HCT116 (cell line): ENCODE measurements at regions not wholly inside any gene's neighbourhood (a gene's known extent, or its start where the extent isn't known, plus 50 kb on each side); places are given as distances from the start of the nearest gene placed in this dataset.

Experiments
- CTCF ChIP-seq, 3 experiments: fragments of 200-600 bp in 1 of 3; sonication (generic) in 1 of 3; IDR thresholded peaks in 2 of 3; conservative IDR thresholded peaks in 1 of 3; 2 replicates each; pipeline ENCODE4 v1.5.1; 2012 to 2017; ENCODE audit warnings: low read depth in 2 of 3, low read length in 2 of 3, antibody characterized with exemption in 1 of 3, borderline replicate concordance in 1 of 3, control low read depth in 1 of 3, mild to moderate bottlenecking in 1 of 3, mixed read lengths in 1 of 3, mixed run types in 1 of 3, moderate library complexity in 1 of 3; ENCODE audit not compliant: insufficient read depth in 1 of 3
- POLR2A ChIP-seq: IDR thresholded peaks from 2 replicates; pipeline ENCODE4 v1.7.0; 2011; ENCODE audit warnings: borderline replicate concordance; ENCODE audit not compliant: insufficient read depth, insufficient read length; ENCODE audit errors: extremely low read depth

- TF ChIP-seq CTCF (IDR thresholded peaks at IDR 0.05 in 2 of 3, conservative IDR thresholded peaks at IDR 0.05 in 1 of 3; ENCODE audit: borderline replicate concordance in 1 of 3, insufficient read depth in 1 of 3, low read depth in 2 of 3, low read length in 2 of 3): no peak
- TF ChIP-seq POLR2A: no peak
These were observed 583.9 kb upstream of the LRRC4C start for GRCh38 chr11:42043312-42043711.
